ENCODE measurements at regions not wholly inside any gene's neighbourhood (a gene's known extent, or its start where the extent isn't known, plus 50 kb on each side); places are given as distances from the start of the nearest gene placed in this dataset.
"Not testable (repeated sequence)": the region's sequence is repeated elsewhere in the genome, so short reads cannot be mapped to it uniquely, and the experiment has no call there.

DNA sequence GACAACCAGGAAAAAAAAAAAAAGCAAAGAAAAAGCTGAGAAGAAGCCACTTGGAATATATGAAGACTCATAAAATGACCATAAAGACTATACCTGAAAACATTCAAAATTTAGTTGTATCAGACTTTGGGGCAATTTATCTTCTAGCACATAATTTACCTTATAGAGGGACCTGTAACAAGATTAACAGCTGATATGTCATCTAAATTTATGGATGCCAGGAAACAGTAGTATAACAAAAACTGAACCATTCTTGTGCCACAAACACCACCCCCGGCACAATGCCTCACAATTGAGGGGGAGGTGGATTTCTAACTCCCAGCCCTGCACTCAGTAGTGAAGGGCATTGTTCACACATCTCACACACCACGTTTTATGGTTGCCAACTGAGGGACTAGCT is 1352.0 kb downstream of the BRINP3 start:
- TF ChIP-seq, protein P1, sequence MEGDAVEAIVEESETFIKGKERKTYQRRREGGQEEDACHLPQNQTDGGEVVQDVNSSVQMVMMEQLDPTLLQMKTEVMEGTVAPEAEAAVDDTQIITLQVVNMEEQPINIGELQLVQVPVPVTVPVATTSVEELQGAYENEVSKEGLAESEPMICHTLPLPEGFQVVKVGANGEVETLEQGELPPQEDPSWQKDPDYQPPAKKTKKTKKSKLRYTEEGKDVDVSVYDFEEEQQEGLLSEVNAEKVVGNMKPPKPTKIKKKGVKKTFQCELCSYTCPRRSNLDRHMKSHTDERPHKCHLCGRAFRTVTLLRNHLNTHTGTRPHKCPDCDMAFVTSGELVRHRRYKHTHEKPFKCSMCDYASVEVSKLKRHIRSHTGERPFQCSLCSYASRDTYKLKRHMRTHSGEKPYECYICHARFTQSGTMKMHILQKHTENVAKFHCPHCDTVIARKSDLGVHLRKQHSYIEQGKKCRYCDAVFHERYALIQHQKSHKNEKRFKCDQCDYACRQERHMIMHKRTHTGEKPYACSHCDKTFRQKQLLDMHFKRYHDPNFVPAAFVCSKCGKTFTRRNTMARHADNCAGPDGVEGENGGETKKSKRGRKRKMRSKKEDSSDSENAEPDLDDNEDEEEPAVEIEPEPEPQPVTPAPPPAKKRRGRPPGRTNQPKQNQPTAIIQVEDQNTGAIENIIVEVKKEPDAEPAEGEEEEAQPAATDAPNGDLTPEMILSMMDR (IDR thresholded peaks at IDR 0.05; ENCODE audit: control extremely low read depth, extremely low read depth), result no peak
- 71 to 89% methylated on average over 2 of the region's 2 CpGs for WGBS, 2 donors
- DNase-seq, result no peak
- ATAC-seq (ENCODE audit: insufficient read depth, low FRiP score), result no peak
- Histone ChIP-seq H3K4me1 (ENCODE audit: control insufficient read depth in 5 of 5, insufficient read depth in 5 of 5, low read length in 5 of 5) (no peaks in the 10 kb centered on the region), H3K27me3 (ENCODE audit: control insufficient read depth in 3 of 3, insufficient read depth in 3 of 3, low read length in 2 of 3) (no peaks in the 10 kb centered on the region), H3K36me3 (ENCODE audit: control insufficient read depth in 4 of 4, insufficient read depth in 4 of 4, low read length in 4 of 4) (no peaks in the 10 kb centered on the region), H3K9ac (ENCODE audit: insufficient read depth in 1 of 2, low read length in 2 of 2) (no peak overlapping the region), H3K9me3 (ENCODE audit: control insufficient read depth in 4 of 4, insufficient read depth in 3 of 4, low read length in 3 of 4) (peaks cover 0 to 6% (median 0%) of the 10 kb centered on the region in 4 donors), H3K27ac (ENCODE audit: low read depth in 1 of 2, low read length in 1 of 2) (no peak overlapping the region), H3K4me3 (no peak overlapping the region)

GRCh38 chr1:189131576-189131975 is 1346.1 kb downstream of the BRINP3 start:
- no peaks in the 10 kb centered on the region for H3K36me3 ChIP-seq (ENCODE audit: control insufficient read depth in 4 of 4, insufficient read depth in 4 of 4, low read length in 4 of 4)
- DNase-seq, result no peak
- no peak overlapping the region for H3K4me3 ChIP-seq
- H3K27me3 ChIP-seq (ENCODE audit: control insufficient read depth in 3 of 3, insufficient read depth in 3 of 3, low read length in 2 of 3), result no peaks in the 10 kb centered on the region
- ATAC-seq (ENCODE audit: insufficient read depth, low FRiP score), result no peak
- no peak overlapping the region for H3K9ac ChIP-seq (ENCODE audit: insufficient read depth in 1 of 2, low read length in 2 of 2)
- no peaks in the 10 kb centered on the region for H3K4me1 ChIP-seq (ENCODE audit: control insufficient read depth in 5 of 5, insufficient read depth in 5 of 5, low read length in 5 of 5)
- H3K27ac ChIP-seq (ENCODE audit: low read depth in 1 of 2, low read length in 1 of 2), result no peak overlapping the region
- H3K9me3 ChIP-seq (ENCODE audit: control insufficient read depth in 4 of 4, insufficient read depth in 3 of 4, low read length in 3 of 4), result peaks cover 0 to 8% (median 3%) of the 10 kb centered on the region in 4 donors
- WGBS, 2 donors, result 86 to 90% methylated on average over 3 of the region's 3 CpGs
- TF ChIP-seq, protein P1 (IDR thresholded peaks at IDR 0.05; ENCODE audit: control extremely low read depth, extremely low read depth), result no peak

DNA sequence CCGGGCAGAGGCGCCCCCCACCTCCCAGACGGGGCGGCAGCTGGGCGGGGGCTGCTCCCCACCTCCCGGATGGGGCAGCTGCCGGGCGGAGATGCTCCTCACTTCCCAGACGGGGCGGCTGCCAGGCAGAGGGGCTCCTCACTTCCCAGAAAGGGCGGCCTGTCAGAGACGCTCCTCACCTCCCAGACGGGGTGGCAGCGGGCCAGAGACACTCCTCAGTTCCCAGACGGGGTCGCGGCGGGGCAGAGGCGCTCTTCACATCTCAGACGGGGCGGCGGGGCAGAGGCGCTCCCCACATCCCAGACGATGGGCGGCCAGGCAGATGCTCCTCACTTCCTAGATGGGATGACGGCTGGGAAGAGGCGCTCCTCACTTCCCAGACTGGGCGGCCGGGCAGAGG is 1337.9 kb downstream of the BRINP3 start:
- H3K36me3 ChIP-seq (ENCODE audit: control insufficient read depth in 4 of 4, insufficient read depth in 4 of 4, low read length in 4 of 4); H3K27ac ChIP-seq (ENCODE audit: low read depth in 1 of 2, low read length in 1 of 2); DNase-seq; ATAC-seq (ENCODE audit: insufficient read depth, low FRiP score); H3K27me3 ChIP-seq (ENCODE audit: control insufficient read depth in 3 of 3, insufficient read depth in 3 of 3, low read length in 2 of 3); H3K4me3 ChIP-seq; H3K4me1 ChIP-seq (ENCODE audit: control insufficient read depth in 5 of 5, insufficient read depth in 5 of 5, low read length in 5 of 5); H3K9ac ChIP-seq (ENCODE audit: insufficient read depth in 1 of 2, low read length in 2 of 2): not testable (repeated sequence)
- peaks cover 0 to 15% (median 0%) of the 10 kb centered on the region in 4 donors for H3K9me3 ChIP-seq (ENCODE audit: control insufficient read depth in 4 of 4, insufficient read depth in 3 of 4, low read length in 3 of 4)
- 97 to 98% methylated on average over 22 to 29 of the region's 29 CpGs for WGBS, 2 donors

DNA sequence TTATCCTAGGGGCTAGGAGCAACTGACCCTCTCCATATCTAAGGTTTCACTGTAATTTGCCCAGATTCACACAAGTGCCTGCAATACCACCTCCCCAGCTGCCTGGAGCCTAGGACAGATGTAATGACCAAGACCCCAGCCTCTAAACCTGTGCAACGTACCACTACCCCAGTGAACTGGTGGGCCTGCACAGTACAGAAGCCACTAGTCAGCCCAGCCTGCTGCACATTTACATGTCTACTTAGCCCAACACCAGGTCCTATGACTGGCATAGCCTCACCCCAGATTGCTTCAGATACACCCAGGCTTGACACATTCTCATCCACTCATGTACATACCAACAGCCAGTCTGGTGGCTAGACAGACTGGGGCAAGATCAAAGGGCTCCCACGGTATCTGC is 1336.6 kb downstream of the BRINP3 start:
- no peak overlapping the region for H3K27ac ChIP-seq (ENCODE audit: low read depth in 1 of 2, low read length in 1 of 2)
- no peaks in the 10 kb centered on the region for H3K27me3 ChIP-seq (ENCODE audit: control insufficient read depth in 3 of 3, insufficient read depth in 3 of 3, low read length in 2 of 3)
- H3K36me3 ChIP-seq (ENCODE audit: control insufficient read depth in 4 of 4, insufficient read depth in 4 of 4, low read length in 4 of 4), result no peaks in the 10 kb centered on the region
- H3K4me1 ChIP-seq (ENCODE audit: control insufficient read depth in 5 of 5, insufficient read depth in 5 of 5, low read length in 5 of 5), result no peaks in the 10 kb centered on the region
- 74 to 91% methylated on average over 2 of the region's 2 CpGs for WGBS, 2 donors
- peaks cover 0 to 13% (median 0%) of the 10 kb centered on the region in 4 donors for H3K9me3 ChIP-seq (ENCODE audit: control insufficient read depth in 4 of 4, insufficient read depth in 3 of 4, low read length in 3 of 4)
- DNase-seq (no peak), ATAC-seq (ENCODE audit: insufficient read depth, low FRiP score) (no peak)
- no peak overlapping the region for H3K4me3 ChIP-seq
- TF ChIP-seq, protein P1 (IDR thresholded peaks at IDR 0.05; ENCODE audit: control extremely low read depth, extremely low read depth), result no peak
- no peak overlapping the region for H3K9ac ChIP-seq (ENCODE audit: insufficient read depth in 1 of 2, low read length in 2 of 2)
